T-cell (primary cell): ENCODE measurements at regions not wholly inside any gene's neighbourhood (a gene's known extent, or its start where the extent isn't known, plus 50 kb on each side); places are given as distances from the start of the nearest gene placed in this dataset.
"Not testable (repeated sequence)": the region's sequence is repeated elsewhere in the genome, so short reads cannot be mapped to it uniquely, and the experiment has no call there.

Experiments used
- ATAC-seq, 4 experiments: fragments of 200-7000 bp in 3 of 4; fragments of 150-1000 bp in 1 of 4; cut with Tn5 transposase; replicated peaks in 1 of 4; 1 replicate in 3 of 4; 2 replicates in 1 of 4; pipeline ENCODE4 v1.10.0; 2021; ENCODE audit warnings: moderate library complexity in 3 of 4, mild to moderate bottlenecking in 2 of 4, moderate number of reproducible peaks in 1 of 4
- CTCF ChIA-PET, 2 donors: fragments of 300-600 bp; sonication (Branson Sonifier 250); formaldehyde crosslinking; loops; one replicate each; lab custom pipeline; 2022; ENCODE audit warnings: antibody characterized with exemption in 2 of 2; lab: Charles Lee
- POLR2A ChIA-PET, 2 donors: fragments of 300-600 bp; sonication (Branson Sonifier 250); formaldehyde crosslinking; loops; one replicate each; lab custom pipeline; 2022; ENCODE audit warnings: antibody characterized with exemption in 2 of 2; lab: Charles Lee
- DNase-seq, 35 experiments: peaks; one replicate each; pipeline versions ENCODE4 v3.0.0 to v3.0.0-alpha.2; 2013 to 2023
- H3K27ac ChIP-seq: one replicate; pipeline ENCODE4 v1.5.1; 2013; ENCODE audit warnings: low read length
- H3K27me3 ChIP-seq, 2 experiments: replicated peaks in 1 of 2; 1 replicate in 1 of 2; 2 replicates in 1 of 2; pipeline versions ENCODE4 v1.6.1 to v1.7.0; 2013; ENCODE audit warnings: low read length in 1 of 2, mixed read lengths in 1 of 2; ENCODE audit not compliant: control insufficient read depth in 2 of 2, insufficient read depth in 2 of 2; ENCODE audit errors: extremely low read depth in 1 of 2
- H3K36me3 ChIP-seq, 2 donors: 1 replicate in 1 of 2; 2 replicates in 1 of 2; pipeline versions ENCODE4 v1.6.1 to v1.7.0; 2013; ENCODE audit warnings: low read length in 1 of 2; ENCODE audit not compliant: control insufficient read depth in 2 of 2, insufficient read depth in 1 of 2; ENCODE audit errors: extremely low read depth in 1 of 2
- H3K4me1 ChIP-seq, 2 experiments: 1 replicate in 1 of 2; 2 replicates in 1 of 2; pipeline versions ENCODE4 v1.6.1 to v1.7.0; 2013; ENCODE audit warnings: low read length in 2 of 2, mixed read lengths in 1 of 2; ENCODE audit not compliant: insufficient read depth in 2 of 2, control insufficient read depth in 1 of 2; ENCODE audit errors: extremely low read depth in 1 of 2
- H3K4me3 ChIP-seq, 2 donors: 1 replicate in 1 of 2; 2 replicates in 1 of 2; pipeline versions ENCODE4 v1.5.1 to v1.7.0; 2013; ENCODE audit warnings: mild to moderate bottlenecking in 2 of 2, low read length in 1 of 2, moderate library complexity in 1 of 2; ENCODE audit not compliant: control insufficient read depth in 1 of 2; ENCODE audit errors: extremely low read depth in 1 of 2
- H3K9me3 ChIP-seq: 2 replicates; pipeline ENCODE4 v1.7.0; 2013
- H3K27ac Mint-ChIP-seq, 2 donors: one replicate each; pipeline ENCODE4 v1.8.0; 2020 to 2021; ENCODE audit warnings: mild to moderate bottlenecking in 2 of 2, mixed read lengths in 2 of 2
- H3K27me3 Mint-ChIP-seq, 2 donors: one replicate each; pipeline ENCODE4 v1.8.0; 2021 to 2022; ENCODE audit warnings: mixed read lengths in 2 of 2
- H3K36me3 Mint-ChIP-seq: one replicate; pipeline ENCODE4 v1.8.0; 2021; ENCODE audit warnings: mixed read lengths
- H3K4me1 Mint-ChIP-seq, 3 donors: one replicate each; pipeline ENCODE4 v1.8.0; 2020 to 2022; ENCODE audit warnings: mixed read lengths in 3 of 3, mild to moderate bottlenecking in 1 of 3
- H3K4me3 Mint-ChIP-seq, 3 donors: one replicate each; pipeline ENCODE4 v1.8.0; 2020 to 2022; ENCODE audit warnings: mild to moderate bottlenecking in 3 of 3, mixed read lengths in 3 of 3, moderate library complexity in 3 of 3
- H3K9me3 Mint-ChIP-seq, 3 donors: one replicate each; pipeline ENCODE4 v1.8.0; 2020 to 2022; ENCODE audit warnings: mixed read lengths in 3 of 3
- WGBS: methylation state at CpG from one replicate; pipeline ENCODE4 v1.1.5; 2013; ENCODE audit warnings: missing lambda C conversion rate; ENCODE audit not compliant: insufficient coverage; 5-methylcytosine and 5-hydroxymethylcytosine counted together

GRCh38 chr6:159527351-159527750, 165.7 kb downstream of the SOD2 start:
- Mint-ChIP-seq H3K27ac (no peak overlapping the region), H3K27me3 (peaks cover 35 to 40% of the 10 kb centered on the region in 2 donors), H3K36me3 (no peaks in the 10 kb centered on the region), H3K4me3 (no peak overlapping the region), H3K9me3 (no peaks in the 10 kb centered on the region), H3K4me1 (no peaks in the 10 kb centered on the region)
- Histone ChIP-seq H3K4me1 (no peaks in the 10 kb centered on the region), H3K27me3 (peaks cover 0 to 26% of the 10 kb centered on the region in 2 experiments), H3K36me3 (no peaks in the 10 kb centered on the region), H3K27ac (no peak overlapping the region), H3K4me3 (no peak overlapping the region), H3K9me3 (no peaks in the 10 kb centered on the region)
- ChIA-PET CTCF (no interaction called here), POLR2A (no interaction called here)
- WGBS = 100% methylated on average over 1 of the region's 1 CpG
- no peak for DNase-seq
- ATAC-seq = no peak

- no peak overlapping the region for H3K27ac Mint-ChIP-seq
- H3K27ac ChIP-seq = no peak overlapping the region
- H3K36me3 Mint-ChIP-seq = no peaks in the 10 kb centered on the region
- ATAC-seq (no peak), DNase-seq (no peak)
- no peaks in the 10 kb centered on the region for H3K4me1 Mint-ChIP-seq
- WGBS = 47% methylated on average over 7 of the region's 9 CpGs
- no peaks in the 10 kb centered on the region for H3K9me3 Mint-ChIP-seq
- H3K27me3 ChIP-seq = peaks cover 0 to 26% of the 10 kb centered on the region in 2 experiments
- H3K4me3 Mint-ChIP-seq = no peak overlapping the region
- H3K27me3 Mint-ChIP-seq = peaks cover 44 to 49% of the 10 kb centered on the region in 2 donors
- no peaks in the 10 kb centered on the region for H3K4me1 ChIP-seq
- CTCF ChIA-PET = no interaction called here
- H3K4me3 ChIP-seq = no peak overlapping the region
- H3K9me3 ChIP-seq = no peaks in the 10 kb centered on the region
- POLR2A ChIA-PET = no interaction called here
- no peaks in the 10 kb centered on the region for H3K36me3 ChIP-seq
Measured at GRCh38 chr6:159525445-159526025, 167.5 kb downstream of the SOD2 start.

DNA sequence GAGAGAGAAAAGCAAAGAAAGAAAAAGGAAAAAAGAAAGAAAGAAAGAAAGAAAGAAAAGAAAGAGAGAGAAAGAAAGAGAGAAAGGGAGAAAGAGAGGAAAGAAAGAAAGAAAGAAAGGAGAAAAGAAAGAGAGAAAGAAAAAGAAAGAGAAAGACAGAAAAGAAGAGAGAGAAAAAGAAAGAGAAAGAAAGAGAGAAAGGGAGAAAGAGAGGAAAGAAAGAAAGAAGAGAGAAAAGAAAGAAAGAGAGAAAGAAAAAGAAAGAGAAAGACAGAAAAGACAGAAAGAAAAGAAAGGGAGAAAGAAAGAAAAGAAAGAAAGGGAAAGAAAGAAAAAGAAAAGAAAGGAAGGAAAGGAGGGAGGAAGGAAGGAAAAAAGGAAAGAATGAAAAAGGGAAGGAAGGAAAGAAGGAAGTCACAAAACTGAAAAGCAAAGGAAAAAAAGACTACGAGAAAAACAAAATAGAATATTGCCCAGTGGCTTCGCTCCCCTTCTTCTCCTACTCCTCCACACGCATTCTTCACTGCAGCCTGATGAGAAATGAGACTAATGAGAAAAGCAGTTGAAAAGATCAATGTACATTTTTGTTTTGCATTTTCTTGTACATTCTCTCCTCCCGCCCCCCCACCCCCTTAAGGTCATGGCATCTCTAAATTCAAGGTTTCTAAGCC, 170.0 kb downstream of the SOD2 start:
- no peak overlapping the region for H3K4me3 Mint-ChIP-seq
- Histone ChIP-seq H3K27me3 (peaks cover 0 to 27% of the 10 kb centered on the region in 2 experiments), H3K9me3 (no peaks in the 10 kb centered on the region), H3K4me3 (no peak overlapping the region), H3K36me3 (no peaks in the 10 kb centered on the region), H3K27ac (no peak overlapping the region), H3K4me1 (no peaks in the 10 kb centered on the region)
- no CpG with 5 or more reads among the region's 4 CpGs for WGBS
- ChIA-PET CTCF (interaction anchor here in 1 of 2 donors (0.6 kb wide), 1 partner anchor 29 kb away, joined by 3 read pairs; no protein-coding TSS in a partner anchor), POLR2A (no interaction called here)
- no peak overlapping the region for H3K27ac Mint-ChIP-seq
- H3K36me3 Mint-ChIP-seq = no peaks in the 10 kb centered on the region
- H3K27me3 Mint-ChIP-seq = peaks cover 43 to 53% of the 10 kb centered on the region in 2 donors
- no peaks in the 10 kb centered on the region for H3K4me1 Mint-ChIP-seq
- H3K9me3 Mint-ChIP-seq = peaks cover 0 to 16% (median 10%) of the 10 kb centered on the region in 3 donors
- ATAC-seq (no peak), DNase-seq (no peak)

GRCh38 chr6:159521962-159522361, 171.1 kb downstream of the SOD2 start:
- Histone ChIP-seq H3K36me3 (no peaks in the 10 kb centered on the region), H3K9me3 (no peaks in the 10 kb centered on the region), H3K27ac (no peak overlapping the region), H3K4me3 (no peak overlapping the region), H3K4me1 (no peaks in the 10 kb centered on the region), H3K27me3 (peaks cover 0 to 24% of the 10 kb centered on the region in 2 experiments)
- DNase-seq (no peak), ATAC-seq (no peak)
- Mint-ChIP-seq H3K27ac (no peak overlapping the region), H3K27me3 (peaks cover 34 to 46% of the 10 kb centered on the region in 2 donors), H3K9me3 (peaks cover 2 to 25% (median 14%) of the 10 kb centered on the region in 3 donors), H3K4me1 (no peaks in the 10 kb centered on the region), H3K36me3 (no peaks in the 10 kb centered on the region), H3K4me3 (no peak overlapping the region)
- CTCF ChIA-PET = no interaction called here
- POLR2A ChIA-PET = no interaction called here

GRCh38 chr6:159520002-159520401, 173.0 kb downstream of the SOD2 start:
- peaks cover 0 to 19% of the 10 kb centered on the region in 2 experiments for H3K27me3 ChIP-seq
- no peaks in the 10 kb centered on the region for H3K9me3 ChIP-seq
- H3K27me3 Mint-ChIP-seq = peaks cover 21 to 34% of the 10 kb centered on the region in 2 donors
- H3K36me3 Mint-ChIP-seq = no peaks in the 10 kb centered on the region
- ChIA-PET CTCF (no interaction called here), POLR2A (no interaction called here)
- no peaks in the 10 kb centered on the region for H3K4me1 ChIP-seq
- no peak overlapping the region for H3K27ac Mint-ChIP-seq
- no peak overlapping the region for H3K27ac ChIP-seq
- ATAC-seq (no peak), DNase-seq (no peak)
- H3K36me3 ChIP-seq = no peaks in the 10 kb centered on the region
- H3K9me3 Mint-ChIP-seq = peaks cover 10 to 29% (median 27%) of the 10 kb centered on the region in 3 donors
- no peaks in the 10 kb centered on the region for H3K4me1 Mint-ChIP-seq
- H3K4me3 Mint-ChIP-seq = no peak overlapping the region
- no peak overlapping the region for H3K4me3 ChIP-seq

DNA sequence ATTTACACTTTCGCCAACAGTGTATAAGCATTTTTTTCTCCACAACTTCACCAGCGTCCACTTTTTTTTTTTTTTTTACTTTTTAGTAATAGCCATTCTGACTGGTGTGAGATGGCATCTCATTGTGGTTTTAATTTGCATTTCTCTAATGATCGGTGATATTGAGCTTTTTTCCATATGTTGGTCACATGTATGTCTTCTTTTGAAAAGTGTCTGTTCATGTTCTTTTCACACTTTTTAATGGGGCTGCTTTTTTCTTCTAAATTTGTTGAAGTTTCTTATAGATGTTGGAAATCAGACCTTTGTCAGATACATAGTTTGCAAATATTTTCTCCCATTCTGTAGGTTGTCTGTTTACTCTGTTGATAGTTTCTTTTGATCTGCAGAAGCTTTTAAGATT, 177.2 kb downstream of the SOD2 start:
- H3K4me1 ChIP-seq, H3K9me3 ChIP-seq, H3K4me3 ChIP-seq, H3K27ac ChIP-seq, CTCF ChIA-PET, H3K4me3 Mint-ChIP-seq, H3K27ac Mint-ChIP-seq, H3K36me3 ChIP-seq, H3K4me1 Mint-ChIP-seq, H3K36me3 Mint-ChIP-seq, ATAC-seq, POLR2A ChIA-PET, DNase-seq: not testable (repeated sequence)
- WGBS = no CpG with 5 or more reads among the region's 3 CpGs
- Mint-ChIP-seq H3K27me3 (peaks cover 17 to 19% of the 10 kb centered on the region in 2 donors), H3K9me3 (peaks cover 10 to 29% (median 27%) of the 10 kb centered on the region in 3 donors)
- H3K27me3 ChIP-seq = peaks cover 0 to 11% of the 10 kb centered on the region in 2 experiments
